Neural cell (in vitro differentiated cells): ENCODE measurements at regions not wholly inside any gene's neighbourhood (a gene's known extent, or its start where the extent isn't known, plus 50 kb on each side); places are given as distances from the start of the nearest gene placed in this dataset.

ENCODE experiments used
- H2AFZ ChIP-seq: fragments of 200-600, 300-800 bp; sonication (generic), shearing (Covaris generic); 2 replicates; pipeline ENCODE4 v1.6.0; 2014; ENCODE audit warnings: low read depth, mild to moderate bottlenecking, antibody characterized with exemption, low read length, moderate library complexity
- H3F3A ChIP-seq: fragments of 200-600 bp; shearing (Covaris generic); 2 replicates; pipeline ENCODE4 v1.6.1; 2016; ENCODE audit warnings: mild to moderate bottlenecking, moderate library complexity, mixed read lengths, antibody characterized with exemption, low read length; ENCODE audit not compliant: insufficient read depth, poor library complexity, severe bottlenecking
- H3K27ac ChIP-seq: fragments of 200-600, 300-800 bp; sonication (generic), shearing (Covaris generic); 2 replicates; pipeline ENCODE4 v1.5.1; 2014; ENCODE audit warnings: mild to moderate bottlenecking, low read length, moderate library complexity
- H3K27me3 ChIP-seq: fragments of 300-800, 200-600 bp; sonication (generic), shearing (Covaris generic); 2 replicates; pipeline ENCODE4 v1.6.0; 2014; ENCODE audit warnings: mild to moderate bottlenecking, low read depth, low read length, moderate library complexity; ENCODE audit not compliant: insufficient read depth
- H3K36me3 ChIP-seq: fragments of 300-800, 200-600 bp; sonication (generic), shearing (Covaris generic); 2 replicates; pipeline ENCODE4 v1.5.1; 2014; ENCODE audit warnings: mild to moderate bottlenecking, antibody characterized with exemption, low read length, moderate library complexity; ENCODE audit not compliant: insufficient read depth
- H3K4me2 ChIP-seq: fragments of 300-800, 200-600 bp; sonication (generic), shearing (Covaris generic); 2 replicates; pipeline ENCODE4 v1.6.0; 2014; ENCODE audit warnings: mild to moderate bottlenecking, low read length
- H3K4me3 ChIP-seq: fragments of 300-800, 200-600 bp; sonication (generic), shearing (Covaris generic); 2 replicates; pipeline ENCODE4 v1.5.1; 2014; ENCODE audit warnings: mild to moderate bottlenecking, low read length, moderate library complexity
- H3K79me2 ChIP-seq: fragments of 200-600 bp; shearing (Covaris generic); replicated peaks from 2 replicates; pipeline ENCODE4 v1.6.0; 2014; ENCODE audit warnings: mild to moderate bottlenecking, low read length, moderate library complexity; ENCODE audit not compliant: insufficient read depth
- H3K9ac ChIP-seq: fragments of 300-800, 200-600 bp; sonication (generic), shearing (Covaris generic); 2 replicates; pipeline ENCODE4 v1.6.1; 2016; ENCODE audit warnings: mild to moderate bottlenecking, low read length, mixed read lengths
- H3K9me2 ChIP-seq: fragments of 200-600 bp; shearing (Covaris generic); 2 replicates; pipeline ENCODE4 v1.6.1; 2016; ENCODE audit warnings: mild to moderate bottlenecking, low read length, mixed read lengths; ENCODE audit not compliant: insufficient read depth
- H3K9me3 ChIP-seq: fragments of 200-600, 300-800 bp; sonication (generic), shearing (Covaris generic); 2 replicates; pipeline ENCODE4 v1.6.1; 2016; ENCODE audit warnings: mild to moderate bottlenecking, mixed run types, low read length, moderate library complexity, mixed read lengths
- H4K20me1 ChIP-seq: fragments of 200-600 bp; shearing (Covaris generic); 2 replicates; pipeline ENCODE4 v1.6.1; 2016; ENCODE audit warnings: mild to moderate bottlenecking, mixed run types; ENCODE audit not compliant: insufficient read depth
- EP300 ChIP-seq: fragments of 450-650 bp; conservative IDR thresholded peaks from 2 replicates; pipeline ENCODE4 v1.6.1; 2014; ENCODE audit warnings: antibody characterized with exemption, mild to moderate bottlenecking, moderate library complexity; ENCODE audit not compliant: poor library complexity, severe bottlenecking
- EZH2 ChIP-seq: fragments of 200-600, 300-800 bp; shearing (Covaris generic), sonication (generic); IDR thresholded peaks from 2 replicates; pipeline ENCODE4 v1.6.1; 2014; ENCODE audit warnings: antibody characterized with exemption, low read length, borderline replicate concordance, mild to moderate bottlenecking; ENCODE audit not compliant: insufficient read depth, poor library complexity, severe bottlenecking
- MXI1 ChIP-seq: fragments of 450-650 bp; conservative IDR thresholded peaks from 2 replicates; pipeline ENCODE4 v1.6.1; 2014; ENCODE audit warnings: antibody characterized with exemption, mild to moderate bottlenecking; ENCODE audit not compliant: poor library complexity, severe bottlenecking
- POLR2AphosphoS5 ChIP-seq: IDR thresholded peaks from 2 replicates; pipeline ENCODE4 v1.6.1; 2012
- RAD21 ChIP-seq: fragments of 450-650 bp; conservative IDR thresholded peaks from 2 replicates; pipeline ENCODE4 v1.6.1; 2014; ENCODE audit warnings: antibody characterized with exemption, mild to moderate bottlenecking, moderate library complexity
- SMC3 ChIP-seq: fragments of 450-650 bp; conservative IDR thresholded peaks from 2 replicates; pipeline ENCODE4 v1.6.1; 2014; ENCODE audit warnings: antibody characterized with exemption, mild to moderate bottlenecking, moderate library complexity; ENCODE audit not compliant: poor library complexity
- TAF1 ChIP-seq: IDR thresholded peaks from 2 replicates; pipeline ENCODE4 v1.6.1; 2012; ENCODE audit warnings: low read depth
- TF ChIP-seq, protein P1 (sequence below): IDR thresholded peaks from 2 replicates; pipeline ENCODE4 v1.6.1; 2012; ENCODE audit warnings: borderline replicate concordance
- TF ChIP-seq, protein P2 (sequence below): fragments of 450-650 bp; IDR thresholded peaks from 2 replicates; pipeline ENCODE4 v1.5.1; 2014; ENCODE audit warnings: antibody characterized with exemption, mild to moderate bottlenecking, moderate library complexity; ENCODE audit not compliant: poor library complexity, severe bottlenecking

DNA sequence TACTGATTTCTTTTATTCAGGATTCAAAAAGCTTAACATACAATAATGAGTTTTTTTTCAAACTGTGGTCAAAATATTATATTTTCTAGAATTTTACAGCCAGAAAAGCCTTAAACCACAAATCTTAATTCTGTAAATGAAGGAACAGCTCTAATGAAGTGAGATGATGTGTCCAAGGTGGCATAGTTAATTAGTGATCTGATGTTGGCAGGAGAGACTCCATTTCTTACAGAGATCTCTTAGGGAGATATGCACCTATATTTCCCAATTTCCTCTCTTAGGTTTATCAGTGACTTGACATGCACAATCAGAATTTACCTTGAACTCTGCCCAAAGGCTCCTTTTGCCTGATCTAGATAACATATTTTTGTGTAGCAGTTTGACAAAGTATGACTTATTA lies 211.1 kb upstream of the ZNF804B start:
- H3K9me2 ChIP-seq, result no peaks in the 10 kb centered on the region
- no peaks in the 10 kb centered on the region for H3K36me3 ChIP-seq
- H3F3A ChIP-seq, result no peaks in the 10 kb centered on the region
- H3K9ac ChIP-seq, result no peak overlapping the region
- no peaks in the 10 kb centered on the region for H3K79me2 ChIP-seq
- H3K9me3 ChIP-seq, result peaks cover 9% of the 10 kb centered on the region
- TF ChIP-seq, protein P1, sequence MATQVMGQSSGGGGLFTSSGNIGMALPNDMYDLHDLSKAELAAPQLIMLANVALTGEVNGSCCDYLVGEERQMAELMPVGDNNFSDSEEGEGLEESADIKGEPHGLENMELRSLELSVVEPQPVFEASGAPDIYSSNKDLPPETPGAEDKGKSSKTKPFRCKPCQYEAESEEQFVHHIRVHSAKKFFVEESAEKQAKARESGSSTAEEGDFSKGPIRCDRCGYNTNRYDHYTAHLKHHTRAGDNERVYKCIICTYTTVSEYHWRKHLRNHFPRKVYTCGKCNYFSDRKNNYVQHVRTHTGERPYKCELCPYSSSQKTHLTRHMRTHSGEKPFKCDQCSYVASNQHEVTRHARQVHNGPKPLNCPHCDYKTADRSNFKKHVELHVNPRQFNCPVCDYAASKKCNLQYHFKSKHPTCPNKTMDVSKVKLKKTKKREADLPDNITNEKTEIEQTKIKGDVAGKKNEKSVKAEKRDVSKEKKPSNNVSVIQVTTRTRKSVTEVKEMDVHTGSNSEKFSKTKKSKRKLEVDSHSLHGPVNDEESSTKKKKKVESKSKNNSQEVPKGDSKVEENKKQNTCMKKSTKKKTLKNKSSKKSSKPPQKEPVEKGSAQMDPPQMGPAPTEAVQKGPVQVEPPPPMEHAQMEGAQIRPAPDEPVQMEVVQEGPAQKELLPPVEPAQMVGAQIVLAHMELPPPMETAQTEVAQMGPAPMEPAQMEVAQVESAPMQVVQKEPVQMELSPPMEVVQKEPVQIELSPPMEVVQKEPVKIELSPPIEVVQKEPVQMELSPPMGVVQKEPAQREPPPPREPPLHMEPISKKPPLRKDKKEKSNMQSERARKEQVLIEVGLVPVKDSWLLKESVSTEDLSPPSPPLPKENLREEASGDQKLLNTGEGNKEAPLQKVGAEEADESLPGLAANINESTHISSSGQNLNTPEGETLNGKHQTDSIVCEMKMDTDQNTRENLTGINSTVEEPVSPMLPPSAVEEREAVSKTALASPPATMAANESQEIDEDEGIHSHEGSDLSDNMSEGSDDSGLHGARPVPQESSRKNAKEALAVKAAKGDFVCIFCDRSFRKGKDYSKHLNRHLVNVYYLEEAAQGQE, result no peak
- TF ChIP-seq RAD21, result no peak
- no peak overlapping the region for H3K27ac ChIP-seq
- H3K27me3 ChIP-seq, result no peaks in the 10 kb centered on the region
- no peak overlapping the region for H3K4me3 ChIP-seq
- no peak overlapping the region for H2AFZ ChIP-seq
- H4K20me1 ChIP-seq, result no peaks in the 10 kb centered on the region
- no peak overlapping the region for H3K4me2 ChIP-seq

DNA sequence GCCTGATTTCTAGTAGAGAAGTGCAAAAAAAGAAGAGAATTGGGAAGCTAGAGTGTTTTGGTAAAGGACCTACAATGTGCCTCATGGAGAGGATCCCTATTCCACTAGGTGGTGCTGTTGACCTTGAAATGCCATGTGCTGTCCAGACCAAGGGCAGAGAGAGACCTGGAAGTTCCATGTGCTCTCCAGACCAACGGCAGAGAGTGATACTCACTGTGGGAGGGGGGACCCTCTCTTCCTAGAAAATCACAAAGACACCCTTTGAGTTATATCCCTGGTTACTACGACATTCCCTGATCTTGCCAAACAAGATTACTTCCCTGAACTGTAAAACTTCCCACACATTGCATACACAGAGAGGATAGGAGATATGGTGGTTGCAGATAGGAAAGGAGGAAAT lies 212.7 kb upstream of the ZNF804B start:
- Histone ChIP-seq H3K27me3 (no peaks in the 10 kb centered on the region), H3K27ac (no peak overlapping the region), H3K9me2 (no peaks in the 10 kb centered on the region), H2AFZ (no peak overlapping the region), H3K36me3 (no peaks in the 10 kb centered on the region), H3K9me3 (peaks cover 9% of the 10 kb centered on the region), H4K20me1 (no peaks in the 10 kb centered on the region), H3K4me2 (no peak overlapping the region), H3K9ac (no peak overlapping the region), H3K4me3 (no peak overlapping the region), H3F3A (no peaks in the 10 kb centered on the region), H3K79me2 (no peaks in the 10 kb centered on the region)
- TF ChIP-seq, protein P2, sequence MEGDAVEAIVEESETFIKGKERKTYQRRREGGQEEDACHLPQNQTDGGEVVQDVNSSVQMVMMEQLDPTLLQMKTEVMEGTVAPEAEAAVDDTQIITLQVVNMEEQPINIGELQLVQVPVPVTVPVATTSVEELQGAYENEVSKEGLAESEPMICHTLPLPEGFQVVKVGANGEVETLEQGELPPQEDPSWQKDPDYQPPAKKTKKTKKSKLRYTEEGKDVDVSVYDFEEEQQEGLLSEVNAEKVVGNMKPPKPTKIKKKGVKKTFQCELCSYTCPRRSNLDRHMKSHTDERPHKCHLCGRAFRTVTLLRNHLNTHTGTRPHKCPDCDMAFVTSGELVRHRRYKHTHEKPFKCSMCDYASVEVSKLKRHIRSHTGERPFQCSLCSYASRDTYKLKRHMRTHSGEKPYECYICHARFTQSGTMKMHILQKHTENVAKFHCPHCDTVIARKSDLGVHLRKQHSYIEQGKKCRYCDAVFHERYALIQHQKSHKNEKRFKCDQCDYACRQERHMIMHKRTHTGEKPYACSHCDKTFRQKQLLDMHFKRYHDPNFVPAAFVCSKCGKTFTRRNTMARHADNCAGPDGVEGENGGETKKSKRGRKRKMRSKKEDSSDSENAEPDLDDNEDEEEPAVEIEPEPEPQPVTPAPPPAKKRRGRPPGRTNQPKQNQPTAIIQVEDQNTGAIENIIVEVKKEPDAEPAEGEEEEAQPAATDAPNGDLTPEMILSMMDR, result peak; percentile 9
- TF ChIP-seq EZH2, result no peak
- TF ChIP-seq POLR2AphosphoS5, result no peak
- no peak for TF ChIP-seq RAD21
- no peak for TF ChIP-seq EP300
- no peak for TF ChIP-seq TAF1
- no peak for TF ChIP-seq MXI1
- no peak for TF ChIP-seq SMC3

DNA sequence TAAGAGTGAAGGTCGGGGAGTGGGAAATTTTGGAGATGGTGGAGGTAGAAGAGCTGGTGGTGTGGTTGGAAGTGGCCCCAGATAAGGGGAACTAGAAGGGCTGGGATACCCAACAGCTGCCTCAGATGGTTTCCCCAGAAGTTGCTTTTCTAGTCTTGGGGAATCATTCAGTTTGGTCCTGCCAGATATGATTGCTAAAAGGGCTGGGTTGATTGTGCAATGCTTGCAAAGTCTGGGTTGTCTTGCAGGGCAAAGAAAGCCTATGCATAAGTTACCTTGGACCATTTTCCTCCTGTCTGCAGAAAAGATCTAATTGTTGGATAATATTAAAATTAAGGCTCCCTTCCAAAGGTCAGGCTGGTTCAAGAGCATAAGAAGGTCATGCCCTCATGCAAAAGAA lies 213.8 kb upstream of the ZNF804B start:
- Histone ChIP-seq H3K4me2 (no peak overlapping the region), H3K27me3 (no peaks in the 10 kb centered on the region), H3K9me3 (peaks cover 9% of the 10 kb centered on the region), H3K9ac (no peak overlapping the region), H2AFZ (no peak overlapping the region), H3K4me3 (no peak overlapping the region), H3F3A (no peaks in the 10 kb centered on the region), H3K36me3 (no peaks in the 10 kb centered on the region), H3K9me2 (no peaks in the 10 kb centered on the region), H4K20me1 (no peaks in the 10 kb centered on the region), H3K27ac (no peak overlapping the region), H3K79me2 (no peaks in the 10 kb centered on the region)
- TF ChIP-seq RAD21, result no peak
- TF ChIP-seq EZH2, result no peak
- TF ChIP-seq, protein P1, result no peak
